IPS-15b (cell line): ENCODE measurements at regions not wholly inside any gene's neighbourhood (a gene's known extent, or its start where the extent isn't known, plus 50 kb on each side); places are given as distances from the start of the nearest gene placed in this dataset.
"Not testable (repeated sequence)": the region's sequence is repeated elsewhere in the genome, so short reads cannot be mapped to it uniquely, and the experiment has no call there.

Experiments used
- H3K27me3 ChIP-seq: one replicate; pipeline ENCODE4 v1.6.1; 2013; ENCODE audit warnings: low read length; ENCODE audit not compliant: control insufficient read depth, insufficient read depth
- H3K36me3 ChIP-seq: one replicate; pipeline ENCODE4 v1.6.1; 2013; ENCODE audit warnings: low read length; ENCODE audit not compliant: control insufficient read depth, insufficient read depth
- H3K4me1 ChIP-seq: one replicate; pipeline ENCODE4 v1.6.1; 2013; ENCODE audit warnings: mild to moderate bottlenecking, low read length; ENCODE audit not compliant: control insufficient read depth, insufficient read depth
- H3K4me3 ChIP-seq: one replicate; pipeline ENCODE4 v1.5.1; 2013; ENCODE audit warnings: low read depth, low read length
- H3K9ac ChIP-seq: one replicate; pipeline ENCODE4 v1.6.1; 2013; ENCODE audit warnings: low read depth, mild to moderate bottlenecking, low read length
- H3K9me3 ChIP-seq: one replicate; pipeline ENCODE4 v1.6.1; 2013; ENCODE audit warnings: mild to moderate bottlenecking, low read length; ENCODE audit not compliant: control insufficient read depth, insufficient read depth

- Histone ChIP-seq H3K9ac (no peak overlapping the region), H3K27me3 (peaks cover 4% of the 10 kb centered on the region), H3K9me3 (no peaks in the 10 kb centered on the region), H3K4me3 (no peak overlapping the region), H3K4me1 (no peaks in the 10 kb centered on the region), H3K36me3 (no peaks in the 10 kb centered on the region)
Measured at GRCh38 chr2:126975671-126976655, 77.3 kb downstream of the TEX51 start.

- H3K4me3 ChIP-seq, result no peak overlapping the region
- H3K36me3 ChIP-seq, result no peaks in the 10 kb centered on the region
- H3K4me1 ChIP-seq, result no peaks in the 10 kb centered on the region
- H3K9me3 ChIP-seq, result no peaks in the 10 kb centered on the region
- H3K27me3 ChIP-seq, result peaks cover 4% of the 10 kb centered on the region
- H3K9ac ChIP-seq, result no peak overlapping the region
Measured at GRCh38 chr2:126976721-126977328, 78.1 kb downstream of the TEX51 start.

GRCh38 chr2:126978333-126978732 lies 79.6 kb downstream of the TEX51 start:
- no peaks in the 10 kb centered on the region for H3K27me3 ChIP-seq
- no peaks in the 10 kb centered on the region for H3K9me3 ChIP-seq
- no peak overlapping the region for H3K9ac ChIP-seq
- no peak overlapping the region for H3K4me3 ChIP-seq
- H3K36me3 ChIP-seq, result no peaks in the 10 kb centered on the region
- H3K4me1 ChIP-seq, result no peaks in the 10 kb centered on the region

DNA sequence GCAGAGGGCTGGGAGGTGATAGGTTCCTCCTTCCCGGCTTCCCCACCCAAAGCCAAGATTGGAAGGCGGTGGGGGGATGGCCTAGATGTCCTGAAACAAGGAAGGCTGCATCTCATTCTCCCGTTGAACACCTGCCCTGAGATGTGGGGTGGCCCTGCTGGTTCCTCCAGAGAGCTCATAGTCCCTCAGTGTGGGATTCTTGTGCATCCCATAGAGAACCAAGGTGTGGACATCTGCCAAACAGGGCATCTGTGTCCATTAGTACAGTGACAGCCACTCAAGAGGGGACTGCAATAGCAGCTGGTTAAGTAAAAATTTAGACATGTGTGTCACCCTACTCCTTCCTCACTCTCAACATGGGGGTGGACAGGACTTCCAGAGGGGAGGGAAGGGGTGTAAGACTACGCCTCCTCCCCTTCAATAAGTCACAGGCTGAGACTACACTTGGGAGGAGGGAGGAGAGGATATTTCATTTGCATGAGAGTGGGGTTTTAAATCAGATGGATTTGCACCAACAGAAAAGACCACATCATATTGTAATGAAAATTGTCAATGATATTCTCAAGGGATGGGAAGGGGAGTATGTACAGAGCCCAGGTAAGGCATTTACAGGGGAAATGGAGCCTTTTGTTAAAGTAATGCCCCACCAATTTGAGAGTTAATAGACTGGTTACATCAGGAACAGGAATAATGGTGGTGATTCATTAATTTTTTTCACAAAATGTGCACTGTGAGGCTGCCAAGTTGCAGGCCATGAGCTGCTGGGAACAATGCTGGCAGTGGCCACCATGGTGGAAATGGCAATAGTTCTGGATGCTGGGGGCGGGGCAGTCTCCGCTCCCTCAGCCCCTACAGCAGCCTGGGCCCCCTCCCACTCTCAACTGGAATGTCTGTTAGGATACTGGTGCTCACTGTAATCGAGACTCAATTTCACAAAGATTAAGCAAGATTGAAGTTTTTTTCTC lies 80.6 kb downstream of the TEX51 start:
- Histone ChIP-seq H3K27me3 (no peaks in the 10 kb centered on the region), H3K9me3 (no peaks in the 10 kb centered on the region), H3K36me3 (no peaks in the 10 kb centered on the region), H3K4me3 (no peak overlapping the region), H3K4me1 (no peaks in the 10 kb centered on the region), H3K9ac (no peak overlapping the region)

DNA sequence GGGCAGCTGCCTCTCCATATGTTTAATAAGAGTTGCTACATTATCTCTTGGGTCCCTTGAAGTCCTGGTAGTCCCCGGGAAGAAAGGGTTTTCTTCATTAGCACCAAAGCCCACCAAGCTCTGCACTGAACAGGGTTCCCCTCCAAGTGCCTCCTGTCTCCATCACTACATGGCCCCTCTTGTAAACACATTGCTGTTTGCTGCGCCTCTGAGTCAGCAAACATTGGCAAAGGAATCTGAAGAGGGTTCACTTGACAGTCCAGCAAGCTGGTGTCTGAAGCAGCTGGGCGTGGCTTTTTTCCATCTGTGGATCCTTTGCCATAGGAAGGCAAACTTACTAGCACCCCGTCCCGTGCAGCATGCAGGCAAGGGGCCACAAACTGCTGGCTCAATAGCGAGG lies 82.8 kb downstream of the TEX51 start:
- no peak overlapping the region for H3K9ac ChIP-seq
- H3K9me3 ChIP-seq, result no peaks in the 10 kb centered on the region
- H3K27me3 ChIP-seq, result no peaks in the 10 kb centered on the region
- H3K36me3 ChIP-seq, result no peaks in the 10 kb centered on the region
- no peak overlapping the region for H3K4me3 ChIP-seq
- no peaks in the 10 kb centered on the region for H3K4me1 ChIP-seq

- H3K9me3 ChIP-seq, result no peaks in the 10 kb centered on the region
Measured at GRCh38 chr2:126982935-126983334, 84.2 kb downstream of the TEX51 start.

GRCh38 chr2:126986631-126987187 lies 88.0 kb downstream of the TEX51 start:
- Histone ChIP-seq H3K4me1 (no peaks in the 10 kb centered on the region), H3K9ac (no peak overlapping the region), H3K9me3 (no peaks in the 10 kb centered on the region), H3K36me3 (no peaks in the 10 kb centered on the region), H3K4me3 (no peak overlapping the region), H3K27me3 (no peaks in the 10 kb centered on the region)

More at GRCh38 chr2:126982935-126983334, 84.2 kb downstream of the TEX51 start:
- H3K27me3 ChIP-seq, result no peaks in the 10 kb centered on the region
- no peak overlapping the region for H3K9ac ChIP-seq
- H3K4me1 ChIP-seq, result no peaks in the 10 kb centered on the region
- no peak overlapping the region for H3K4me3 ChIP-seq
- H3K36me3 ChIP-seq, result no peaks in the 10 kb centered on the region

DNA sequence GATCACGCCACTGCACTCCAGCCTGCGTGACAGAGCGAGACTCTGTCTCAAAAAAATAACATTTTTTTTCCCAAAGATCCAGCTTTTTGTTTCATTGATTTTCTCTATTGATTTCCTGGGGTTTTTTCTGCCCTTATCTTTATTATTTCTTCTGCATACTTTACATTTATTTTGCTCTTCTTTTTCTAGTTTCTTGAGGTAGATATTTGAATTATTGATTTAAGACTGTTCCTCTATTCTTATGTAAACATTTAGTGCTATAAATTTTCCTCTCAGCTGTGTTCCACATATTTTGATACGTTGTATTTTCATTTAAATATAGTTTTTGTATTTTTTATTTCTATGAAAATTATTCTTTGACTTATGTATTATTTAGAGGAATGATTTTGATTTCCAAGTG lies 89.8 kb downstream of the TEX51 start:
- Histone ChIP-seq H3K27me3 (no peaks in the 10 kb centered on the region), H3K4me3 (no peak overlapping the region), H3K9ac (no peak overlapping the region), H3K9me3 (no peaks in the 10 kb centered on the region), H3K36me3 (no peaks in the 10 kb centered on the region), H3K4me1 (no peaks in the 10 kb centered on the region)

- H3K4me3 ChIP-seq, H3K27me3 ChIP-seq, H3K9ac ChIP-seq, H3K36me3 ChIP-seq, H3K4me1 ChIP-seq, H3K9me3 ChIP-seq: not testable (repeated sequence)
Measured at GRCh38 chr2:126989064-126989463, 90.4 kb downstream of the TEX51 start.

DNA sequence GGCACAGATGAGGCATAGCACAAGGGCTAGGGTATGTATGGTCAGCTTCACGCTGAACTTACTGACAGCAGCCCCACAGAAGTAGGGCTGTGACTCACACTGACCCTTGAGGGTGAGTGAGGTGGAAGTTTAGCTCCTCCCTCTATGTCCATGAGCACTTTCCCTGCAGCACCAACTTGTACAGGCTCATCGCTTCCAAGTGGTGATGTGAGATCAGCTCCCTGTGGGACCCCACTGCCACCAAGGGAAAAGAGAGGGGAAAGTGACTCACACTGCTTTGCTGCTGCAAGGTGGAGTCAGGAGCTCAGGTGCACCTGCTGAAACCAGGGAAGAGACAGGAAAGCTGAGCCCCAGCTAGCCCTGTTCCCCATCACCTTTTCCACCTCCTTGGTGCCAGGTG lies 91.5 kb downstream of the TEX51 start:
- H3K9me3 ChIP-seq, result no peaks in the 10 kb centered on the region
- no peak overlapping the region for H3K4me3 ChIP-seq
- H3K4me1 ChIP-seq, result no peaks in the 10 kb centered on the region
- H3K9ac ChIP-seq, result no peak overlapping the region
- H3K36me3 ChIP-seq, result no peaks in the 10 kb centered on the region
- H3K27me3 ChIP-seq, result no peaks in the 10 kb centered on the region
